GM21723 (cell line): ENCODE measurements at regions not wholly inside any gene's neighbourhood (a gene's known extent, or its start where the extent isn't known, plus 50 kb on each side); places are given as distances from the start of the nearest gene placed in this dataset.

ENCODE experiments used
- ATAC-seq: cut with Tn5 transposase; IDR thresholded peaks from one replicate; pipeline ENCODE4 v1.9.1; 2021; ENCODE audit warnings: mild to moderate bottlenecking, moderate library complexity; ENCODE audit not compliant: unreplicated experiment

- no peak for ATAC-seq
Measured at GRCh38 chr15:96716478-96716877, 386.0 kb downstream of the NR2F2 start.

GRCh38 chr15:96720251-96720650 is 389.8 kb downstream of the NR2F2 start:
- ATAC-seq = no peak

GRCh38 chr15:96720656-96721055 is 390.2 kb downstream of the NR2F2 start:
- ATAC-seq = no peak

- no peak for ATAC-seq
Measured at GRCh38 chr15:96728591-96728990, 398.1 kb downstream of the NR2F2 start.

GRCh38 chr15:96732704-96733103 is 402.2 kb downstream of the NR2F2 start:
- ATAC-seq = no peak

GRCh38 chr15:96733721-96734120 is 403.2 kb downstream of the NR2F2 start:
- ATAC-seq = no peak

- no peak for ATAC-seq
Measured at GRCh38 chr15:96735632-96736240, 405.2 kb downstream of the NR2F2 start.

GRCh38 chr15:96736384-96736783 is 405.9 kb downstream of the NR2F2 start:
- ATAC-seq = no peak

- ATAC-seq = no peak
Measured at GRCh38 chr15:96737408-96737807, 406.9 kb downstream of the NR2F2 start.

- ATAC-seq = no peak
Measured at GRCh38 chr15:96746665-96747064, 416.2 kb downstream of the NR2F2 start.

GRCh38 chr15:96747291-96747690 is 416.8 kb downstream of the NR2F2 start:
- no peak for ATAC-seq

GRCh38 chr15:96750361-96750760 is 419.9 kb downstream of the NR2F2 start:
- ATAC-seq = no peak

GRCh38 chr15:96756146-96756545 is 425.6 kb downstream of the NR2F2 start:
- no peak for ATAC-seq

- ATAC-seq = no peak
Measured at GRCh38 chr15:96756656-96757055, 426.2 kb downstream of the NR2F2 start.

- ATAC-seq = no peak
Measured at GRCh38 chr15:96762566-96762965, 432.1 kb downstream of the NR2F2 start.

- no peak for ATAC-seq
Measured at GRCh38 chr15:96764501-96764900, 434.0 kb downstream of the NR2F2 start.

- ATAC-seq = no peak
Measured at GRCh38 chr15:96764946-96765345, 434.4 kb downstream of the NR2F2 start.

GRCh38 chr15:96766366-96766765 is 435.9 kb downstream of the NR2F2 start:
- ATAC-seq = no peak

- ATAC-seq = no peak
Measured at GRCh38 chr15:96767703-96768434, 437.4 kb downstream of the NR2F2 start.

- ATAC-seq = no peak
Measured at GRCh38 chr15:96768435-96768789, 437.9 kb downstream of the NR2F2 start.

- no peak for ATAC-seq
Measured at GRCh38 chr15:96771035-96771434, 440.5 kb downstream of the NR2F2 start.

GRCh38 chr15:96774216-96774615 is 443.7 kb downstream of the NR2F2 start:
- ATAC-seq = no peak

GRCh38 chr15:96783746-96784145 is 453.2 kb downstream of the NR2F2 start:
- no peak for ATAC-seq
